ENCODE measurements at regions not wholly inside any gene's neighbourhood (a gene's known extent, or its start where the extent isn't known, plus 50 kb on each side); places are given as distances from the start of the nearest gene placed in this dataset.

GRCh38 chr2:121898483-121898882 lies 143.0 kb downstream of the TSN start:
- Histone ChIP-seq H3K4me3 (no peak overlapping the region), H3K27me3 (no peaks in the 10 kb centered on the region), H3K4me1 (no peaks in the 10 kb centered on the region), H3K27ac (no peak overlapping the region), H3K36me3 (no peaks in the 10 kb centered on the region), H3K9me3 (no peaks in the 10 kb centered on the region)
- 76 to 80% methylated on average over 4 of the region's 4 CpGs for WGBS, 2 donors
- no peak for ATAC-seq (ENCODE audit: low FRiP score in 2 of 2)
- no peak for DNase-seq
- TF ChIP-seq POLR2AphosphoS5 (IDR thresholded peaks at IDR 0.05) (no peak), CTCF (IDR thresholded peaks at IDR 0.05) (no peak), POLR2A (IDR thresholded peaks at IDR 0.05) (no peak), EP300 (IDR thresholded peaks at IDR 0.05) (no peak)

GRCh38 chr2:121900391-121900790 lies 144.9 kb downstream of the TSN start:
- 79 to 89% methylated on average over 8 of the region's 8 CpGs for WGBS, 2 donors
- DNase-seq, result no peak
- no peak for TF ChIP-seq EP300 (IDR thresholded peaks at IDR 0.05)
- no peak for TF ChIP-seq POLR2A (IDR thresholded peaks at IDR 0.05)
- TF ChIP-seq CTCF (IDR thresholded peaks at IDR 0.05), result no peak
- no peak for TF ChIP-seq POLR2AphosphoS5 (IDR thresholded peaks at IDR 0.05)

GRCh38 chr2:121902171-121902591 lies 146.7 kb downstream of the TSN start:
- TF ChIP-seq CTCF (IDR thresholded peaks at IDR 0.05) (no peak), POLR2A (IDR thresholded peaks at IDR 0.05) (no peak), EP300 (IDR thresholded peaks at IDR 0.05) (no peak), POLR2AphosphoS5 (IDR thresholded peaks at IDR 0.05) (no peak)
- no peaks in the 10 kb centered on the region for H3K4me1 ChIP-seq
- WGBS, 2 donors, result 72 to 87% methylated on average over 18 of the region's 18 CpGs
- no peak overlapping the region for H3K27ac ChIP-seq
- DNase-seq (no peak), ATAC-seq (ENCODE audit: low FRiP score in 2 of 2) (peak in 1 of 2 donors; percentile 32)
- H3K36me3 ChIP-seq, result no peaks in the 10 kb centered on the region
- no peaks in the 10 kb centered on the region for H3K27me3 ChIP-seq
- no peaks in the 10 kb centered on the region for H3K9me3 ChIP-seq
- no peak overlapping the region for H3K4me3 ChIP-seq

More at GRCh38 chr2:121900391-121900790, 144.9 kb downstream of the TSN start:
- no peaks in the 10 kb centered on the region for H3K9me3 ChIP-seq
- no peaks in the 10 kb centered on the region for H3K36me3 ChIP-seq
- no peak for ATAC-seq (ENCODE audit: low FRiP score in 2 of 2)
- no peaks in the 10 kb centered on the region for H3K27me3 ChIP-seq
- no peak overlapping the region for H3K27ac ChIP-seq
- H3K4me1 ChIP-seq, result no peaks in the 10 kb centered on the region
- no peak overlapping the region for H3K4me3 ChIP-seq

- Histone ChIP-seq H3K4me3 (no peak overlapping the region), H3K9me3 (no peaks in the 10 kb centered on the region), H3K4me1 (no peaks in the 10 kb centered on the region), H3K36me3 (no peaks in the 10 kb centered on the region), H3K27me3 (no peaks in the 10 kb centered on the region), H3K27ac (no peak overlapping the region)
- no peak for TF ChIP-seq CTCF (IDR thresholded peaks at IDR 0.05)
- no peak for TF ChIP-seq POLR2AphosphoS5 (IDR thresholded peaks at IDR 0.05)
- TF ChIP-seq EP300 (IDR thresholded peaks at IDR 0.05), result no peak
- no peak for TF ChIP-seq POLR2A (IDR thresholded peaks at IDR 0.05)
- ATAC-seq (ENCODE audit: low FRiP score in 2 of 2) (peak in 1 of 2 donors; percentile 16), DNase-seq (peak in 1 of 2 donors; percentile 69)
- WGBS, 2 donors, result 72 to 80% methylated on average over 11 to 13 of the region's 13 CpGs
Measured at GRCh38 chr2:121902616-121903015, 147.2 kb downstream of the TSN start.

GRCh38 chr2:121903037-121903689 lies 147.7 kb downstream of the TSN start:
- no peaks in the 10 kb centered on the region for H3K9me3 ChIP-seq
- DNase-seq (no peak), ATAC-seq (ENCODE audit: low FRiP score in 2 of 2) (peak in 1 of 2 donors; percentile 43)
- H3K27me3 ChIP-seq, result no peaks in the 10 kb centered on the region
- no peak overlapping the region for H3K27ac ChIP-seq
- H3K36me3 ChIP-seq, result no peaks in the 10 kb centered on the region
- 60 to 80% methylated on average over 14 of the region's 14 CpGs for WGBS, 2 donors
- no peak for TF ChIP-seq CTCF (IDR thresholded peaks at IDR 0.05)
- TF ChIP-seq EP300 (IDR thresholded peaks at IDR 0.05), result no peak
- no peak for TF ChIP-seq POLR2A (IDR thresholded peaks at IDR 0.05)
- no peak for TF ChIP-seq POLR2AphosphoS5 (IDR thresholded peaks at IDR 0.05)
- H3K4me3 ChIP-seq, result no peak overlapping the region
- no peaks in the 10 kb centered on the region for H3K4me1 ChIP-seq
